A204.1 (cell line): ENCODE measurements at regions not wholly inside any gene's neighbourhood (a gene's known extent, or its start where the extent isn't known, plus 50 kb on each side); places are given as distances from the start of the nearest gene placed in this dataset.

Experiments used
- FAIRE-seq: peaks from 2 replicates; lab custom pipeline; 2012; peaks lifted over from hg19 to GRCh38; lab: Jason Lieb, UNC

DNA sequence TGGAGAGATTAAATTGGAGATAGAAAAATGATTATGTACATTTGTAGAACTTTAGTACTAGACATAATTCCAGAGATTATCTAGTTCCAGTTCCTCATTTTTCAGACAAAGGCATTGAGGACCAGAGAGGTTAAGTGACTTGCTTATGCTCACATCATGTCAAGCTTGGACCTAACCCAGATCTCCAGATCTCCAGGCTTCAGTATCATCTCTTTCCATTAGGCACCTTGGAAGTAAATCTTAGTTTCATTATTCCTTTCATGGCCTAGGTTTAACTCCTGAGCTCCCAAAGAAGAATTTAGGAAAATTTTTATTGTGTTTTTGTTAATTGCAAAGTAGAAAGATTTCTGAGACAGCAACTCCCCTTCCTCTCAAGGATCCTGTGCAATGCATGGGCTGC is 148.8 kb downstream of the GATB start:
- no peak for FAIRE-seq

DNA sequence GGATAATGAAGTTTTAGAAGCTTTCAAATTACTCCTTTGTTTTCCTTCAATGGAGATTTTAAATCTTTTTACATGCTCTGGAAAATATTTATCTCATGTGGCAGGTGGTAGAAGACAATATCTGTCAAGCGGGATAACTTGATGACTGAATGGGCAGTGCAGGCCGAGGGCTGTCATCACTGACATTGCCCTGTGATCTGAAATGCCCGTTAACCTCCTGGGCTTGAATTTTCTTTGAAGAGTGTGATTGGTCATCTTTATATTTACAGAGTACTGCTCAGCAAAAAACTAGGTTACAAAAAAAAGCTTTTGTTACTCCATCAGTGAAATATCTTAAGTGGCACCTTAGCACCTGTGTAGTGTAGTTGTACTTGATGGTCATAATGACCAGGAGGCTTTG is 147.5 kb downstream of the GATB start:
- no peak for FAIRE-seq

DNA sequence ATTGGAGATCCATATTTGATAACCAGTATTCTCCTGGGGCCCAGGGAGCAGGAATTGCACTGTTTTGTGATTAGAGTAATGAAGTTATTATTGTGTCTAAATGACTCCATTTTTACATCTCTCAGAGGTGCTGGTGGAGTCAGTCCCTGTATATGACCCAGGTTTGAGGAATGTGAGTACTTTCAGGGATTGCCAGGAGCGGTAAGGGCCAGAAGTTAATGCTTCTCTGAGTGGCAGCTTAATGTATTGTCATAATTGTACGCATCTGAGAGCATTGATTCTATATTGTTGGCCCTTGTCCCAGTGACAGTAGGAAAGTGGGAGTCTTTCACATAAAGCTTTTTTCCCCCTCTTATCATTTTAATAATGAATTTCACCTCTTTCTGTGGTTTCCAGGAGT is 146.2 kb downstream of the GATB start:
- FAIRE-seq, result no peak

DNA sequence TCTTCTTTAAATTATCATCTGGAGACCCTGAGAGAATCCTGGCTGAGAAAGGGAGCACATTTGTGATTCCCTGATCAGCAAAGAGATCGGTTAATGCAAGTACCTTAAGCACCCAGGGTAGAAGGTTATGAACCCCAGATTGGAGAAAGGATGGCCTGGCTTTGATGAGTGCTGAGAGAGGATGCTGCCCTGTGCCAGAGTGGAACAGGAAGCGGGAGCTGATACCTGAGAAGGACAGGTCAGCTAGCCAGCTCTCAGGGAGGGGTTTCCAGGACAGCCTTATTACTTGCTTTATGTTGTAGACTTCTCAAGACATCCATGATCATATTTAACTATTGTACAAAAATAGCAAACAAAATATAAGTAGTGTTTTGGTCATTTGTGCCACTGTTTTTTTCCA is 141.9 kb downstream of the GATB start:
- no peak for FAIRE-seq

DNA sequence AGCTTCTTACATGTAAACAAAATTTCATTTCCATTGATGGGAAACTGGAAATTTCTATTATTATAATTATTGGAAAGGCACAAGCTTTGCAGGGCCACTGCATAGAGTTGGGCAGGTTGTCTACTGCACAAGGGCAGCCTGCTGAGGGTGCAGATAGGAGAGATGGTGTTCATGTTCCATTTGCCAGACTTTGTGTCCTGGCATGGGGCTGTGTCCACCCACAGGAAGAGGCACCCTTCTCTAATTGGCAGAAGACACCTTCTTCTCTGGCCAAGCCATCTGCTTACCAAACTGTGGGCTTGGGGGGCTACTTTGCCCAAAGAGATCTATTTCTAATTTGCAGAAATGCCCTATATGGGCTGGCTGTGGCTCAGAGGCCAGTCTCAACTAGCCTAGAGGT is 140.7 kb downstream of the GATB start:
- FAIRE-seq, result no peak
